ENCODE measurements at regions not wholly inside any gene's neighbourhood (a gene's known extent, or its start where the extent isn't known, plus 50 kb on each side); places are given as distances from the start of the nearest gene placed in this dataset.
"Not testable (repeated sequence)": the region's sequence is repeated elsewhere in the genome, so short reads cannot be mapped to it uniquely, and the experiment has no call there.

DNA sequence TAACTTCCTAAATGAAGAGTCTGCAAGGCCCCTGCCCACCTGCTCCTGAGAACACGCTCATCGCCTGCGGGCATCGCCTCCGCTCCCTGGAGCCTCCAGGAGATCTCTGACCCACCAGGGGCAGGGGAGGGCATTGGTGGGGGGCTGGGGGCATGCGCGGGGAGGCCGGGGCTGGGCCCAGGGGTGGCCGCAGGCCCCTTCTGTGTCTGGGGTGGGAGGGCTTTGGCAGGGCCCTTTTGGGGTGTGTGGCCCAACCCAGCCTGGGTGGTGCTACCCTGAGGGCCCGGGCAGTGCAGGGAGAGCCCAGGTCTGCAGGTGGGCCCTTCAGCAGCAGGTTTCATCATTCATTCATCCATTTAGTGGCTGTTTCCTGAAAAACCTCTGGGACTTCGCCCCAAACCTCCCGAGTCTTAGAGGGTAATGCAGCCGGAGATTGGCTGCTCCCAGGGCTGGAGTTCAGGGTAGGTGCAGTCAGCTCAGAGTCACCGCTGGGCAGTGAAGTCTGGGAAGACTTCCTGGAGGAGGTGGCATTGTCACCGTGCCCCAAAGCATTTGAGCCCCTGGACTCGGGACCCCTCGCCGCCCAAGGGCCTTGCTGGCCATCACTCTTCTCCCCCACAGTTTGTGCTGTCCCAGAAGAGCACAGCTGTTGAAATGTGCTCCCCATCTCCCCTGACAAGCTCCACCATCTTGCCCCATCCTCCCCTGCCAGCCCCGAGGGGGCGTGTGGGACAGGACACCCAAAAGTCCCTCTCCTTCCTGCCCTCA lies 255.1 kb downstream of the PARP8 start:
- DNase-seq (ENCODE audit: low spot score) (no peak), ATAC-seq (ENCODE audit: low read depth) (no peak)
- Histone ChIP-seq H3K27ac (ENCODE audit: poor library complexity, severe bottlenecking) (no peak overlapping the region), H3K4me3 (ENCODE audit: severe bottlenecking) (no peak overlapping the region), H3K4me1 (ENCODE audit: insufficient read depth, poor library complexity, severe bottlenecking) (no peaks in the 10 kb centered on the region), H3K36me3 (ENCODE audit: low read depth) (no peaks in the 10 kb centered on the region), H3K9me3 (ENCODE audit: severe bottlenecking) (no peaks in the 10 kb centered on the region), H3K27me3 (ENCODE audit: insufficient read depth, poor library complexity, severe bottlenecking) (peaks cover 3% of the 10 kb centered on the region)
- TF ChIP-seq, protein P1, sequence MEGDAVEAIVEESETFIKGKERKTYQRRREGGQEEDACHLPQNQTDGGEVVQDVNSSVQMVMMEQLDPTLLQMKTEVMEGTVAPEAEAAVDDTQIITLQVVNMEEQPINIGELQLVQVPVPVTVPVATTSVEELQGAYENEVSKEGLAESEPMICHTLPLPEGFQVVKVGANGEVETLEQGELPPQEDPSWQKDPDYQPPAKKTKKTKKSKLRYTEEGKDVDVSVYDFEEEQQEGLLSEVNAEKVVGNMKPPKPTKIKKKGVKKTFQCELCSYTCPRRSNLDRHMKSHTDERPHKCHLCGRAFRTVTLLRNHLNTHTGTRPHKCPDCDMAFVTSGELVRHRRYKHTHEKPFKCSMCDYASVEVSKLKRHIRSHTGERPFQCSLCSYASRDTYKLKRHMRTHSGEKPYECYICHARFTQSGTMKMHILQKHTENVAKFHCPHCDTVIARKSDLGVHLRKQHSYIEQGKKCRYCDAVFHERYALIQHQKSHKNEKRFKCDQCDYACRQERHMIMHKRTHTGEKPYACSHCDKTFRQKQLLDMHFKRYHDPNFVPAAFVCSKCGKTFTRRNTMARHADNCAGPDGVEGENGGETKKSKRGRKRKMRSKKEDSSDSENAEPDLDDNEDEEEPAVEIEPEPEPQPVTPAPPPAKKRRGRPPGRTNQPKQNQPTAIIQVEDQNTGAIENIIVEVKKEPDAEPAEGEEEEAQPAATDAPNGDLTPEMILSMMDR (IDR thresholded peaks at IDR 0.05; ENCODE audit: poor library complexity, severe bottlenecking) = no peak

DNA sequence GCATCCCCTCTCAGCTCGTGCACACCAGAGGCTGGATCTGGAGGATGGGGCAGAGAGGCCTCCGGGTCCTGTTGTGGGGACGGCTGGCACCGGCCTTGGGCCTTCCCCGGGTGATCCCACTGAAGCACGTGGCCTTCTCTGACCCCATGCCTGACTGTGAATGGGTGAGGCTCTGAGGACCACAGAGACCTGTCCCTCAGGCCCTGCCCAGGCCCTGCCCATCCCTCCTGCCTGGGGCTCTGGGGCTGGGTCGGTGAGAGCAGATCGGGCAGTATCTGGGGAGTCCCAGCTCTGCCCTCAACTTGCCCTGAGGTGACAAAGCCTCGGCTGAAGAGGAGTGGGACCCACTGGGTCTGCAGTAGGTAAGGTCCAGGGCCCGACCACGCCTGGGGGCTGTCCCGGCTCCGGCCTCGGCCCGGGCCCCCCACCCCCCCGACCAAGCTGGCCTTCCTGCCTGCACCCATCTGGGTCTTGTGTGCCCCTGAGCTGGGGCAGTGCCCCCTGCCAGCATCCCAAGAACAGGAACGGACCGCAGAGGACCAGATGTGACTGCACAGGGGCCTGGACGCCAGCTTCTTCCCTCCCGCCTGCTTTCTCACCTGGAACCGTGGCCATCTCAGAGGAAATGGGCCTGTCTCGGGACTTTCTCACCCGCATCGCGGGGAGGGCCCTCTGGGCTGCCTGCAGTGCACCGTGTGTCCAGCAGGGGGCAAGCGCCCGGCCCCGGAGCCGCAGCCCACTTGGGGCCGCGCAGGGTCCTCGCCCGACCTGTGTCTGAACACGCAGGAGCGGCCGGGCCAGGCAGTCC lies 255.9 kb downstream of the PARP8 start:
- not testable (repeated sequence) for H3K4me1 ChIP-seq (ENCODE audit: insufficient read depth, poor library complexity, severe bottlenecking); H3K27ac ChIP-seq (ENCODE audit: poor library complexity, severe bottlenecking); H3K27me3 ChIP-seq (ENCODE audit: insufficient read depth, poor library complexity, severe bottlenecking); H3K9me3 ChIP-seq (ENCODE audit: severe bottlenecking); DNase-seq (ENCODE audit: low spot score); H3K36me3 ChIP-seq (ENCODE audit: low read depth)
- TF ChIP-seq, protein P1 (IDR thresholded peaks at IDR 0.05; ENCODE audit: poor library complexity, severe bottlenecking) = peak; percentile 88
- H3K4me3 ChIP-seq (ENCODE audit: severe bottlenecking) = peak overlapping the region; percentile 17
- ATAC-seq (ENCODE audit: low read depth) = peak; percentile 82

DNA sequence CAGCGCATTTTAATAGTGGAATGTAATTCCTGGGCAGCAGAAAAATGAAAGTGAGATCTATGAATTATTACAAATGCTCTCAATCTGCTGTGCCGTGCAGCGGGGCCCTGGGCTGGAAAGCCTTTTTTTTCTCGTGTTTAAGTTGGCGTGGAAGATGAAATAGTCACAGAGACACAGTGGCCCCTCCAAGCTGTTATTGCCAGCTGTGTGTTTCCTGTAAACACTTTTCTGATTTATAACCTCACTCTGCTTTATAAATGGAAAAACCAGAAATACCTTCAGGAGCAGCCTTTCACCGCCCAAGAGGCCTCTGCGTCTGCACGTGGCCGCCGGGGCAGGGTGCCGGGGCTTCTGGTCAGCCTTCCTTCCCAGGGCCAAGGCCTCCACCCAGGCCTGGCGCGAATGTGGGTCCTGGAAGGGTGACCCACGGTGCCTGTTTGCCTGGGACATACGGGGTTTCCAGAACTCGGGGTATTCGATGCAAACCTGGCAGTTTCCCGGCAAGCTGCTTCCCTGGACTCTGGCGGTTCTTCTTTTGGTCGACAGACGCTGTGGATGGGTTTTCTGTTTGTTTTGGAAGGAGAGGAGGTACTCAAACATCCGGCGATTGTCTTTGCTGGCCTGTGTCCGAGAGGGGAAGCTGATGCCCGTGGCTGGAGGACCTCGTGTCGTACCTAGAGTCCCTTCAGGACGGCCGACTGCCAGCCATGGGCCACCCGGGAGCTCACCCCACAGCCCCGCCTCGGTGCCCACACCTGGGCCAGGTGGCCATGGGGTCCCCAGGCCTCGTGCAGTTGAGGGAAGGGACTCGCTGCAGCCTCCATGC lies 256.7 kb downstream of the PARP8 start:
- peaks cover 3% of the 10 kb centered on the region for H3K27me3 ChIP-seq (ENCODE audit: insufficient read depth, poor library complexity, severe bottlenecking)
- no peaks in the 10 kb centered on the region for H3K36me3 ChIP-seq (ENCODE audit: low read depth)
- H3K4me1 ChIP-seq (ENCODE audit: insufficient read depth, poor library complexity, severe bottlenecking) = no peaks in the 10 kb centered on the region
- H3K9me3 ChIP-seq (ENCODE audit: severe bottlenecking) = no peaks in the 10 kb centered on the region
- H3K4me3 ChIP-seq (ENCODE audit: severe bottlenecking) = peak overlapping the region; percentile 17
- DNase-seq (ENCODE audit: low spot score) (peak; percentile 46), ATAC-seq (ENCODE audit: low read depth) (peak; percentile 39; the same call in 2 of the 3 replicates)
- H3K27ac ChIP-seq (ENCODE audit: poor library complexity, severe bottlenecking) = no peak overlapping the region
- TF ChIP-seq, protein P1 (IDR thresholded peaks at IDR 0.05; ENCODE audit: poor library complexity, severe bottlenecking) = peak; percentile 67

DNA sequence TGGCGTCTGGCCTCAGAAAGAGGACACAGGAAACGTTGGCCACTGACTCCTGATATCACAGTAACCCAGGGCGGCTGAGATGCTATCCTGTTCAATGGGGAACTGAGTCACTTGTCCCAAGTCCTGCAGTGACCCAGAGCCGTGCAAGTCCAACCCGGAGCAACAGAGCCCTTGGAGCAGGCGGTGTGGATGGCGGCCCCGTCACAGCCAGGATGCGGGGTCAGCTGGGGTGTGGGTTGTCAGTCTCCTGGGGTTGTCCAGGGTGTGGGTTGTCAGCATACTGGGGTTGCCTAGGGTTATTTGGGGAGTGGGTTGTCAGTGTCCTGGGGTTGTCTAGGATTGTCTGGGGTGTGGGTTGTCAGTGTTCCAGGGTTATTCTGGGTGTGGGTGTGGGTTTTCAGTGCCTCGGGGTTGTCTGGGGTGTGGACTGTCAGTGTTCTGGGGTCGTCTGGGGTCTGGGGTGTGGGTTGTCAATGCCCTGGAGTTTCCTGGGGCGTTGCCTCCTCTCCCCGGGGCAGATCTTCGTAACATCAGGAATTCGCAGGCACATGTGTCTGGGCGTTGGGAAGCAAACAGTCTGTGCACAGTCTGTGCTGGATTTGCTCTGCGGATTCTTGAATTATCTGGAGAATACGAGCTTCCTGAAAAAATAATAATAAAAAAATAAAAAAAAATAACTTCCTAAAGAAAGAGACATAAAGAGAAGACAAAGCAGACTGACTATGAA lies 257.5 kb downstream of the PARP8 start:
- Histone ChIP-seq H3K27ac (ENCODE audit: poor library complexity, severe bottlenecking) (no peak overlapping the region), H3K36me3 (ENCODE audit: low read depth) (no peaks in the 10 kb centered on the region), H3K27me3 (ENCODE audit: insufficient read depth, poor library complexity, severe bottlenecking) (peaks cover 3% of the 10 kb centered on the region), H3K9me3 (ENCODE audit: severe bottlenecking) (no peaks in the 10 kb centered on the region), H3K4me1 (ENCODE audit: insufficient read depth, poor library complexity, severe bottlenecking) (no peaks in the 10 kb centered on the region), H3K4me3 (ENCODE audit: severe bottlenecking) (no peak overlapping the region)
- ATAC-seq (ENCODE audit: low read depth) (no peak), DNase-seq (ENCODE audit: low spot score) (no peak)
- TF ChIP-seq, protein P1 (IDR thresholded peaks at IDR 0.05; ENCODE audit: poor library complexity, severe bottlenecking) = no peak

All from RWPE2 (cell line).